GM12878 (cell line): ENCODE measurements at regions not wholly inside any gene's neighbourhood (a gene's known extent, or its start where the extent isn't known, plus 50 kb on each side); places are given as distances from the start of the nearest gene placed in this dataset.

Experiments used
- CBX5 ChIP-seq: sonication (generic); IDR thresholded peaks from 2 replicates; pipeline ENCODE4 v1.6.1; 2016; ENCODE audit warnings: low read depth, moderate library complexity, mild to moderate bottlenecking, inconsistent platforms
- CREM ChIP-seq: IDR thresholded peaks from 2 replicates; pipeline ENCODE4 v1.6.1; 2014; ENCODE audit warnings: antibody characterized with exemption, low read depth
- CTCF ChIP-seq, 3 experiments: IDR thresholded peaks in 2 of 3; conservative IDR thresholded peaks in 1 of 3; 2 replicates each; pipeline ENCODE4 v1.5.1; 2011; ENCODE audit warnings: low read depth in 3 of 3, low read length in 3 of 3, mild to moderate bottlenecking in 3 of 3, control low read depth in 2 of 3, moderate library complexity in 2 of 3, inconsistent platforms in 1 of 3, mixed read lengths in 1 of 3; ENCODE audit not compliant: control insufficient read depth in 2 of 3, insufficient read depth in 1 of 3; ENCODE audit errors: extremely low read depth in 1 of 3
- EZH2 ChIP-seq: IDR thresholded peaks from 2 replicates; pipeline ENCODE4 v1.6.1; 2012; ENCODE audit warnings: low read depth, mild to moderate bottlenecking, control low read depth, inconsistent platforms, low read length, borderline replicate concordance; ENCODE audit not compliant: control insufficient read depth
- HCFC1 ChIP-seq: fragments of 150-350 bp; IDR thresholded peaks from 2 replicates; pipeline ENCODE4 v1.6.1; 2014; ENCODE audit warnings: low read length
- POLR2AphosphoS5 ChIP-seq: IDR thresholded peaks from 2 replicates; pipeline ENCODE4 v1.6.1; 2011; ENCODE audit warnings: mild to moderate bottlenecking, low read length, inconsistent platforms
- SKIL ChIP-seq: fragments of 450-650 bp; IDR thresholded peaks from 2 replicates; pipeline ENCODE4 v1.6.1; 2017; ENCODE audit warnings: mild to moderate bottlenecking, low read depth, inconsistent platforms; ENCODE audit not compliant: poor library complexity, severe bottlenecking
- SP1 ChIP-seq: IDR thresholded peaks from one replicate; pipeline ENCODE4 v1.6.1; 2011; ENCODE audit warnings: low read depth, low read length
- SRF ChIP-seq, 2 experiments: IDR thresholded peaks; 2 replicates each; pipeline ENCODE4 v1.6.1; 2011; ENCODE audit warnings: low read depth in 2 of 2, low read length in 2 of 2, mild to moderate bottlenecking in 1 of 2, moderate library complexity in 1 of 2
- ZSCAN29 ChIP-seq: fragments of 450-650 bp; IDR thresholded peaks from 2 replicates; pipeline ENCODE4 v1.6.1; 2017; ENCODE audit warnings: mild to moderate bottlenecking, moderate library complexity

GRCh38 chr11:112318661-112319060 lies 58.0 kb upstream of the PLET1 start:
- TF ChIP-seq EZH2 (no peak), CREM (no peak), SP1 (no peak), SKIL (no peak), POLR2AphosphoS5 (no peak), ZSCAN29 (no peak), CBX5 (no peak), SRF (IDR thresholded peaks at IDR 0.05; ENCODE audit: low read depth in 2 of 2, low read length in 2 of 2) (no peak), CTCF (IDR thresholded peaks at IDR 0.05 in 2 of 3, conservative IDR thresholded peaks at IDR 0.05 in 1 of 3; ENCODE audit: control insufficient read depth in 2 of 3, extremely low read depth in 1 of 3, insufficient read depth in 1 of 3, low read depth in 3 of 3, low read length in 3 of 3) (no peak), HCFC1 (no peak)
